ENCODE measurements at regions not wholly inside any gene's neighbourhood (a gene's known extent, or its start where the extent isn't known, plus 50 kb on each side); places are given as distances from the start of the nearest gene placed in this dataset.

DNA sequence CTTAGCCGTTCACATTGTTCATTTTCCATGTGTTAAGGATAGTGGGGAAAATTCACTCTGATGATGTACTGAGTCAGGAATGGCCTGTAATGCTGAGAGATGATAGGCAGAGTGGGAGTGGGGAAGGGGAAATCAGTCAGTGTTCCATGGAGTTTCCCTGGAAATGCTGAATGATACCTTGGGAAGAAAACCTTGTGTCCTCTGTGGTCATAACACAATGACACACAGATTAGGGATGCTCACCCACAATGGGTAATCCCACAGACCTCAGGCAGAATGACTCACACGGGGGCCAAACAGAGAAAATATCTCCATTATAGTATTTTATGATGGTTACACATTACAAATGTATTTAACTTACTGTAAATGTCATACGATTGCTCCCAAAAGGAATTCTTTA is 118.0 kb downstream of the SNX19 start:
- DNase-seq (ENCODE audit: low read depth): peak; percentile 72
- TF ChIP-seq, protein P1, sequence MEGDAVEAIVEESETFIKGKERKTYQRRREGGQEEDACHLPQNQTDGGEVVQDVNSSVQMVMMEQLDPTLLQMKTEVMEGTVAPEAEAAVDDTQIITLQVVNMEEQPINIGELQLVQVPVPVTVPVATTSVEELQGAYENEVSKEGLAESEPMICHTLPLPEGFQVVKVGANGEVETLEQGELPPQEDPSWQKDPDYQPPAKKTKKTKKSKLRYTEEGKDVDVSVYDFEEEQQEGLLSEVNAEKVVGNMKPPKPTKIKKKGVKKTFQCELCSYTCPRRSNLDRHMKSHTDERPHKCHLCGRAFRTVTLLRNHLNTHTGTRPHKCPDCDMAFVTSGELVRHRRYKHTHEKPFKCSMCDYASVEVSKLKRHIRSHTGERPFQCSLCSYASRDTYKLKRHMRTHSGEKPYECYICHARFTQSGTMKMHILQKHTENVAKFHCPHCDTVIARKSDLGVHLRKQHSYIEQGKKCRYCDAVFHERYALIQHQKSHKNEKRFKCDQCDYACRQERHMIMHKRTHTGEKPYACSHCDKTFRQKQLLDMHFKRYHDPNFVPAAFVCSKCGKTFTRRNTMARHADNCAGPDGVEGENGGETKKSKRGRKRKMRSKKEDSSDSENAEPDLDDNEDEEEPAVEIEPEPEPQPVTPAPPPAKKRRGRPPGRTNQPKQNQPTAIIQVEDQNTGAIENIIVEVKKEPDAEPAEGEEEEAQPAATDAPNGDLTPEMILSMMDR (IDR thresholded peaks at IDR 0.05; ENCODE audit: low read length, missing control alignments): no peak
- H3K4me3 ChIP-seq (replicated peaks; ENCODE audit: low read depth, low read length): no peak overlapping the region

DNA sequence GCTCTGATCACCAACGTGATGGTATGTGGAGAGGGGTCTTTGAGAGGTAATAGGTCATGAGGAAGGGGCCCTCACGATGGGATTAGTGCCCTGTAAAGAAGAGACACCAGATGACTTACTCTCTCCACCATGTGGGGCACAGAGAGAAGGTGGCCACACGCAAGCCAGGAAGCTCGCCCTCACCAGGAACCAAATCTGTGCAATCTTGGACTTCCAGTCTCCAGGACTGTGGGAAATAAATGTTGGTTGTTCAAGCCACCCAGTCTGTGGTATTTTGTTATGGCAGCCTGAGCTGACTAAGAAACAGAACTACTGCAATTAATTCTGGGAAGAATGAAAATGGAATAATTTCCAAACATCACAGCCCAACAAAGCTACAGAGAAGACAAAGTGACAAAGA is 117.5 kb downstream of the SNX19 start:
- TF ChIP-seq, protein P1 (IDR thresholded peaks at IDR 0.05; ENCODE audit: low read length, missing control alignments): no peak
- no peak overlapping the region for H3K4me3 ChIP-seq (replicated peaks; ENCODE audit: low read depth, low read length)
- DNase-seq (ENCODE audit: low read depth): no peak

DNA sequence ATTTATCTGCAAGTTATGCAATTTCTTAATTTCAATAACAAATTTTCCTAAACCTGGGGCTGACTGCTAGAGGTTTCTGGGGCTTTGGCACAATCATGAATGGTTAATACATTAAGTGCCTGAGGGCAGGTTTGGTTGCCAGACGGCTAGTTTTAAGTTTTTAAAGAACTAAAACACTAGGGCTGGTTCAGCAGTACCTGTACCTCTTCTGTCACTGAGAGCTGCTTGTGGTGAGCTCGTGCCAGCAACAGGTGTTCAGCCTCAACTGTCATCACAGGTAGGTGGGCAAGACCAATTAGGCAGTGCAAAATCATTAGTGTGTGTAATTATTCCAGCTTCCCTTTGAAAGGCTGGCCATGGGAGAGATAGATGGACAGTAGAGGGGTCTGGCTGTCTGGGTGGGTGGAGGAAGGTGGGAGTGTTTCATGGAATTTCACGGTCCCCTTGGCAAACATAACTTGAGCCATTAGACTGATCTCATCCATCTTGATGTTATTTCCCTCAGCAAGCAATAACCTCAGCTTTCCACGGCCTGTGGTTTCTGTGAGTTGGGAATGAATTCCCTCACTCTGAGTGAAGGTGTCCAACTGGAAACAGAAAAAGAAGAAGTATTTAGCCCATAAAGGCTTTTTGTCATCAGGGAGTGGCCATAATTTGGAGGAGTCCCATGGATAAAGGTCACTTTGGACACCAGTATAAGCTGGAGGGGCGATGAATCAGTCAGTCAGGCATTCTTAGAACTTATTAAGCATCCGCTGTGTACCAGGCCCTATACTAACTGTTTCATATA is 114.8 kb downstream of the SNX19 start:
- TF ChIP-seq, protein P1 (IDR thresholded peaks at IDR 0.05; ENCODE audit: low read length, missing control alignments): no peak
- no peak overlapping the region for H3K4me3 ChIP-seq (replicated peaks; ENCODE audit: low read depth, low read length)
- no peak for DNase-seq (ENCODE audit: low read depth)

DNA sequence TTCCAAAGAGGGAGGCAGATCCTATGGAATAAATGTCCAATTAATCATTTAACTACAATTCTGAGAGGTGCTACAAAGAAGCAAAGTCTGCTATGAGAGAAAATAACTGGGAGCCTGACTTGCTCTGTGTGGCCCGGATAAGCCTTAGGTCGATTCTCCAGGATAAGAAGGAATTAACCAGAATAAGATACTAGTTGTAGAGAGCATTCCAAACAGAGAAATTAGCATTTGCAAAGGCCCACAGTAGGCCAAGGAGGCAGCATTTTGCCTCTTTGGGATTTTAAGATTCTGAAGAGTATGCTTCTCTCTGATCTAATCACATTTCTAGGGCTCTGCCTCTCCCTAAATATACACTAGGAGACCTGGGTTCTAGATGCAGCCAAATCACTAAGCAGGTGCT is 113.7 kb downstream of the SNX19 start:
- TF ChIP-seq, protein P1 (IDR thresholded peaks at IDR 0.05; ENCODE audit: low read length, missing control alignments): no peak
- no peak overlapping the region for H3K4me3 ChIP-seq (replicated peaks; ENCODE audit: low read depth, low read length)
- no peak for DNase-seq (ENCODE audit: low read depth)

DNA sequence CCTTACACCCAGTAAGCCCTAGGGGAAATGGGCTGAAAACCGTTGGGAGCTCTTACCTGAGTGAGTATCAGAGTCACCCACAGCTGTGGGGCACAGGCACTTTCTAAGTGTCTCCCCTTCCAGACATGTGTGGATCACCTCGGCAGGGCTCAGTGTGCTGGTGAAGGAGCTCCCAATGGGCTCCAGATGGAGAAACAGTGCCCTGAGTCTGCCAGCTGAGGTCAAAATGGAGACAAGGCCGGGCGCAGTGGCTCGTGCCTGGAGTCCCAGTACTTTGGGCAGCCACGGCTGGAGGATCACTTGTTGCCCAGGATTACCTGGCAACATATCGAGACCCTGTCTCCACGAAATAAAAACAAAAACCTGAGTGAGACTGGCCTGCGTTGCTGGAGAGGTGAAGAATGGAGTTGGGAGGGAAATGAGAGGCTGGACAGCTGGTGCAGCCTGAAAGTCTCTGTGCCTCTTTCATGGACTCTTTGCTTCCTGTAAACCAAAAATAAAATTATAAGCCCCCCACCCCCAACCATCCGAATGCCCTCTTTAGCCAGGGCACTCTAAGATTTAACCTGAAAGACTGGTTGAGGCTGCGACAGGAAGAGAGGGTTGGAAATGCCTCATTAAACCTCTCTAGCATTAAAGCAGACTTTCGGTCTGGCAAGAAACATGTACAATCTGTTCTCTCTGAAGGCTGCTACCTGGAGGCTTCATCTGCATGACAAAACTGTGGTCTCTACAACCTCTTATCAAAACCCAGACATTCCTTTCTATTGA is 111.8 kb downstream of the SNX19 start:
- TF ChIP-seq, protein P1 (IDR thresholded peaks at IDR 0.05; ENCODE audit: low read length, missing control alignments): no peak
- H3K4me3 ChIP-seq (replicated peaks; ENCODE audit: low read depth, low read length): no peak overlapping the region
- no peak for DNase-seq (ENCODE audit: low read depth)

DNA sequence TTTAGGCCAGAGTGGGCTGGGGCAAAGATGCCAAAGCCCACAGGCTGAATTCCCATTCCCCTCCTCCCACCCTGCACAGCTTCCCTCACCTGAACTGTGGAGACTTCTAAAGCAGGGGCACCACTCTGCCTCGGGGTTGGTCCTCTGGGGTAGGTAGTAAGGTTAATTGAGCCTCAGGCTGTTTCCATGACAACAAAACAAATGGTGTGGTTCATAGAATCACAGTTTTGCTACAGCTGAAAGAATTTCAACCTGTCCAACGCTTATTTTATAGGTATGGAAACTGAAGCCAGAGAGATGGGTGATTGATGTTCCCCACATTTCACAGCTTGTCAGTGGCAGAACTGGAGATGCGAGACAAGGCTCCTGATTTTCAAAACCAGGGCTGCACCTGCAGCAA is 109.5 kb downstream of the SNX19 start:
- no peak for DNase-seq (ENCODE audit: low read depth)
- no peak overlapping the region for H3K4me3 ChIP-seq (replicated peaks; ENCODE audit: low read depth, low read length)
- TF ChIP-seq, protein P1 (IDR thresholded peaks at IDR 0.05; ENCODE audit: low read length, missing control alignments): no peak

All from fibroblast of pulmonary artery (primary cell).